Dendritic cell treated with granulocyte-macrophage colony-stimulating factor and Interleukin-4, amounts not matched to agents 40 ng/mL and 50 ng/mL, for 4 days (primary cell): ENCODE measurements at regions not wholly inside any gene's neighbourhood (a gene's known extent, or its start where the extent isn't known, plus 50 kb on each side); places are given as distances from the start of the nearest gene placed in this dataset.
"Not testable (repeated sequence)": the region's sequence is repeated elsewhere in the genome, so short reads cannot be mapped to it uniquely, and the experiment has no call there.

Experiments used
- H3K27ac Mint-ChIP-seq: one replicate; pipeline ENCODE4 v1.8.0; 2022; ENCODE audit warnings: mild to moderate bottlenecking, mixed read lengths
- H3K27me3 Mint-ChIP-seq: one replicate; pipeline ENCODE4 v1.8.0; 2022; ENCODE audit warnings: mild to moderate bottlenecking, mixed read lengths
- H3K36me3 Mint-ChIP-seq: one replicate; pipeline ENCODE4 v1.8.0; 2022; ENCODE audit warnings: low read depth, mixed read lengths
- H3K4me1 Mint-ChIP-seq: one replicate; pipeline ENCODE4 v1.8.0; 2022; ENCODE audit warnings: low read depth, mixed read lengths
- H3K4me3 Mint-ChIP-seq: one replicate; pipeline ENCODE4 v1.8.0; 2022; ENCODE audit warnings: mild to moderate bottlenecking, moderate library complexity, mixed read lengths
- H3K9me3 Mint-ChIP-seq: one replicate; pipeline ENCODE4 v1.8.0; 2022; ENCODE audit warnings: mixed read lengths
- intact Hi-C: fragments of 100-400 bp; cut with micrococcal nuclease; formaldehyde crosslinking; loops from one replicate; pipeline ENCODE4 v1.15.0; 2022

DNA sequence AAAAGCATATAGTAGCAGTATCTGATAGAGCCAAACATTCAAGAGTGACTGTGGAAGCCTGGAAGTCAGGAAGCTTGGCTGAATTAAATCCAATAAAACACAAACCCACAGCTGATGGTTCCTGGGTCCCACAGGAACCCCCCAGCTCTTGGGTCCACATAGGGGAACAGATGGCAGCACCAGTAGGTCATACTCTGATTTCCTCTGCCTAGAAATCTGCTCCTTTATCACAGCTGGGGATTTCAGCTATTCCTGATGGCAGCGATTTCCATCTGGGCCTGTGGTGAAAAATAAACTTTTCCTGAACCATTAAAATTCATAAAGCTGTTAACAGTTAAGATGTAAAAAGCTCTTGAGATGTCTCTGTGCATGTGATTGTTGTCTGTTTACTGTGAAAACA, 202.0 kb upstream of the FRMD6 start:
- intact Hi-C loops = no loop called here
- Mint-ChIP-seq H3K9me3 (no peaks in the 10 kb centered on the region), H3K36me3 (no peaks in the 10 kb centered on the region), H3K4me3 (no peak overlapping the region), H3K4me1 (no peaks in the 10 kb centered on the region), H3K27me3 (no peaks in the 10 kb centered on the region), H3K27ac (no peak overlapping the region)

DNA sequence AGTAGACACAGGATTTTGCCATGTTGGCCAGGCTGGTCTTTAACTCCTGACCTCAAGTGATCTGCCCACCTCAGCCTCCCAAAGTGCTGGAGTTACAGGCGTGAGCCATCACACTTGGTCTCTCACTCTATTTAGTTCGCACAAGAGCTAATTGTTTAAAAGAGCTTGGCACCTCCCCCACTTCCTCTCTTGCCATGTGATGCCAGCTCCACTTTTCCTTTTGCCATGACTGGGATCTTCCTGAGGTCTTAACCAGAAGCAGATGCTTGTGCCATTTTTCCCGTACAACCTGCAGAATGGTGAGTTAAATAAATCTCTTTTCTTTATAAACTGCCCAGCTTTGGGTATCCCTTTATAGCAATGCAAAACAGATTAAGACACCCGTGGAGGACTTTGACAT, 200.1 kb upstream of the FRMD6 start:
- intact Hi-C loops = no loop called here
- Mint-ChIP-seq H3K4me1 (no peaks in the 10 kb centered on the region), H3K4me3 (no peak overlapping the region), H3K36me3 (no peaks in the 10 kb centered on the region), H3K9me3 (no peaks in the 10 kb centered on the region), H3K27ac (no peak overlapping the region), H3K27me3 (no peaks in the 10 kb centered on the region)

DNA sequence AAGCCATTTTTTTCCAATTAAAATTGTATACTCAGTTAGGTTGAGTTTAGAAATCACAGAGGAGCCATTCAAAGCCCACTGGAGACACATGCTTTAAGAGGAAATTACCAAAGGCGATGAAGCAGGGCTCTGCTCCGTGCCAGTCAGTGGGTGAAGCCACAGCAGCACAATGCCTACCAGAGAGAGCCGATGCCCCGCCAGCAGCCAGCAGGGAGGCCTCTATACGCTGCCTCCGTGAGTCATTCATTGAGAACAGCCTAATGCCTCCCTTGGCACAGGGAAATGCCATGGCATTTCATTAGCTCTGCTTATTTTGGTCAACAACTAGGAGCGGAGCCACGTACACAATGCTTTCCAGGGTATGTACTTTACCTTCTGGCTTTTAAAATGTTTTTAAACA, 197.8 kb upstream of the FRMD6 start:
- H3K9me3 Mint-ChIP-seq = no peaks in the 10 kb centered on the region
- H3K27ac Mint-ChIP-seq = no peak overlapping the region
- H3K27me3 Mint-ChIP-seq = no peaks in the 10 kb centered on the region
- intact Hi-C loops = no loop called here
- H3K36me3 Mint-ChIP-seq = no peaks in the 10 kb centered on the region
- no peak overlapping the region for H3K4me3 Mint-ChIP-seq
- no peaks in the 10 kb centered on the region for H3K4me1 Mint-ChIP-seq

DNA sequence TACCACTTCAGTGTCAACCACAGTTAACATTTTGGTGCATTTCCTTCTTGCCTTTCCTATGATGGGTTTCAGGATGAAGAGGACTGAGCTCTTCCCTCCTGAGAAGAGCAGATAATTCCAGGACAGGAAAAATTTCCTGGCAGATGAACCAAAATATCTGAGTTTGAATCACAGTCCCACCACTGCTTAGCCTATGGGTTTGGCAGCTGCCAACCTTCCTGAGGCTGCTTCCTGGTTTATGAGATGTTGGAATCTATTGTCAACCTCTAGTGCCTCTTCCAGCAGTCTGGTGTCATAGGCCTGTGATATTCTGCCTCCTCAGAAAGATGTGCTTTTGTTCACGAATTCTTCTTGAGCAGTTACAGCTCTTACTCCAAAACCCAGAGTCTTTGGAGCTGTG, 197.4 kb upstream of the FRMD6 start:
- no peak overlapping the region for H3K27ac Mint-ChIP-seq
- no peaks in the 10 kb centered on the region for H3K36me3 Mint-ChIP-seq
- intact Hi-C loops = no loop called here
- H3K27me3 Mint-ChIP-seq = no peaks in the 10 kb centered on the region
- H3K4me3 Mint-ChIP-seq = no peak overlapping the region
- no peaks in the 10 kb centered on the region for H3K9me3 Mint-ChIP-seq
- no peaks in the 10 kb centered on the region for H3K4me1 Mint-ChIP-seq

DNA sequence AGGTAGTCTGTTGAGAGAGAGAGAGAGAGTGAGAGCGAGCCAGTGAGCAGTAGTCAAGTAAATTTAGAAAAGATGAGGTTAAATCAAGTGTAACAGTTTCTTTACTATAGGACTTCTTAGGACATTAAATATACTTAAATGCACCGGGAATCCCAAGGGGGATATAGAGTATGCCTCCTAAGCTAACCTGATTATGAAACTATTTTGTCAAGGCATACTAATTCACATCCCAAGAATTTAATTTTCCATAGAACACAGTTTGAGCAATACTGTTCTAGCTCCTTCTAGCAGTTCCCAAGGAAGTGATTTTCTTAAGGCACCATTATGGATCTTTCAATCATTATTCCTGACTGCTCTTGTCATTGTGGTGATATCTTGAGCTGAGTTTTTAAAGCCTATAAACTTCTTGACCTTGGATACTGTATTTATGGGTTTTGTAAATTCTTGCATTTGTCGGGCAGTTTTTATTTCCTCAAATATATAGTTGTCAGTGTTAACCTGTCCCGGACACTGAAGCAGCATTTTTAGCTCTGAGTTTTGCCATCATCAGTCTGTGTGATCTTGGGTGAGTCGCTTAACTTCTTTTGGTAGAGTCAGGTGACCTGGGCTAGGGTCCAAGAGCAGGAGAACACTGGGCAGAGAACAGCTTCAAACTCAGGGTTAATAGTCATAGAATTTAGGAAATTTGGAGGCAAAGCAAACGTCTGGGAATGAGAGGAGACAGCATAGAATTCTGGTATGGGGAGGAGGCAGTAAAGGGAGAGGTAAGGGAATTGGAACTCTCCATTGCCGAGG, 196.5 kb upstream of the FRMD6 start:
- H3K4me3 Mint-ChIP-seq = no peak overlapping the region
- intact Hi-C loops = no loop called here
- no peak overlapping the region for H3K27ac Mint-ChIP-seq
- H3K9me3 Mint-ChIP-seq = no peaks in the 10 kb centered on the region
- H3K36me3 Mint-ChIP-seq = no peaks in the 10 kb centered on the region
- H3K27me3 Mint-ChIP-seq = no peaks in the 10 kb centered on the region
- no peaks in the 10 kb centered on the region for H3K4me1 Mint-ChIP-seq

DNA sequence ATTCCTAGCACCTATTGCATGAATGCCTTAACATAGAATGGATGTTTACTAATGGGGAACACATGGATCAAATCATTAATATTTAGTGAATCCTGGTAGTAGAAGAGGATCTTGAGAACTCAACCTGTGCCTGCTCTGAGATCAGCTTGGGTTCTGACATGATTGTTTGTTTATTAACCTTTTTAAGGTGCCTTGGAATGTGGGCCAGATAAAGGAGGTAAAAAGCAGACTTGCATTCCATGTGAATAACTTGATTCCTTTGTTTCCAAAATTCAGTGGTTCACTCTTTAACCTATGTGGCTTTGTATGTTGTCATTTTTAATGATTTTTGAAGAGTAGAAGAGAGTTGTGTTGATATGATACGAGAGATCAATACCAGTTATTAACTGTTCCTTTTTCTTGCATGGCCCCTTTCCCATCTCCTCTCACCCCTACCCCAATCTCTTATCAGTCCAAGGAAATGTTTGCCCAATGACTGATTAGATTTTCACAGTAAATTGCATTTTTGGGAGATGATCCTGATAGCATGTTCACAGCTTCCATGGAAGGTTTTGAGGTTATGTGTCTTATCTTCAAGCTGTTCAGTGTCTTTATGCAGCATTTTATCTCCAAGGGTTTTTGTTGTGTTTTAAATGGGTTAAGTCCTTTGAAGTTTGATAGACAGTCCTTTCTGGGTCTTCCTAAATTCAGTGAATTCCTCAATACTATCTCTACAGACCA, 193.7 kb upstream of the FRMD6 start:
- H3K4me1 Mint-ChIP-seq = no peaks in the 10 kb centered on the region

DNA sequence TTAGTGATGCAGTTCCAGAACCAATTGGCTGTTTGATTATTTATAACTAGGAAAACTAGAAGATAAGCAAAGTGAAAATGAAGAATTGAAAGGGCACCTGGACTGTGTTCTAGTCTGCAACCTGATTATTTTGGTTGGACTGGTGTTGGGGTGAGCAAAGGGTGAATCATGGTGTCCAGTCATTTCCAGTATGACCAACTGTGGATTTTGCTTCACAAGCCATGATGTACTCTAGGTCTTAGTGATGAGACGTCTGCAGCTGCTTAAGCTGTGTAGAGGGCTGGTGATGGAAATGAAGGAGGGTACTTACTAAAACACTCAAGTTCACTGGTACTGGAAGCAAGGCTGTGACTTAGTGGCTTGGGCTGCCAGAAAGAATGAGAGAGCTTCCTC, 193.2 kb upstream of the FRMD6 start:
- H3K27ac Mint-ChIP-seq = no peak overlapping the region
- intact Hi-C loops = no loop called here
- H3K4me1 Mint-ChIP-seq = no peaks in the 10 kb centered on the region
- no peaks in the 10 kb centered on the region for H3K9me3 Mint-ChIP-seq
- no peaks in the 10 kb centered on the region for H3K36me3 Mint-ChIP-seq
- no peak overlapping the region for H3K4me3 Mint-ChIP-seq
- H3K27me3 Mint-ChIP-seq = no peaks in the 10 kb centered on the region

More for the DNA sequence above, 193.7 kb upstream of the FRMD6 start:
- Mint-ChIP-seq H3K27ac (no peak overlapping the region), H3K9me3 (no peaks in the 10 kb centered on the region), H3K27me3 (no peaks in the 10 kb centered on the region), H3K36me3 (no peaks in the 10 kb centered on the region), H3K4me3 (no peak overlapping the region)
- intact Hi-C loops = no loop called here

DNA sequence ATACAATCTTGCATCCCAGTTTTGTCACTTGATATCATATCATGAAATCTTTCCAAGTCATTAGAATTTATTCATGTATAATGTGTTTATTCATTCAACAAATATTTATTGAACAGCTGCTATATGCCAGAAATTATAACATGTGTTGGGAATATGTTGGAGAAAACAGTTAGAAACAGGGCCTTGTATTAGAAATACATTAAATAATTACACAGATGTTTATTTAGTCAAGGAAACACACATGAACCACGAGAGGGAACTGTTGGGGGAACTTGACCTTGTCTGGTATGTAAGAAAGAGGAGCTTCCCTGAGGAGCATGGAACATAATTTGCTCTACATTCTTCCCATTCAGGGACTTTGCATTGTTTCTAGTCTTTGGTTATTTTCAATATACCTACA, 191.7 kb upstream of the FRMD6 start:
- no peaks in the 10 kb centered on the region for H3K36me3 Mint-ChIP-seq
- no peaks in the 10 kb centered on the region for H3K9me3 Mint-ChIP-seq
- no peaks in the 10 kb centered on the region for H3K4me1 Mint-ChIP-seq
- intact Hi-C loops = no loop called here
- no peak overlapping the region for H3K4me3 Mint-ChIP-seq
- H3K27me3 Mint-ChIP-seq = no peaks in the 10 kb centered on the region
- no peak overlapping the region for H3K27ac Mint-ChIP-seq

DNA sequence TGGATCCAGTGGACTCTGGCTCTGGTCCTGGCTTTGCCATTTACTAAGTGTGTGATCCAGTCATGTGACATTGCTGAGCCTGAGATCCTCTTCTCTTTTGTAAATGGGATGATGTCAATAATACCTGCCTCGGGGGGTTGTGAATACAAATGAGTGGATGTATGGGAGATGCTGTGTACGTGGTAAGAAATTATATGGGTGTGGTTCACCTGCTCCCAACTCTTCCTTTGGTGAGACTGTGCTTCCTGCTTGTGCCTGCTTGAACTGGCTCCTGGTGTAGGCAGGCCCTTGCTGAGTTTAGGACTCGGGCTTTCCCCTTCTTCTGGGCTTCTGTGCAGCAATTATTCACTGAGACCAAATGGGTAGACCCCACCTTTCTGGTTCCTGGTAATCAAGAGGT, 189.5 kb upstream of the FRMD6 start:
- intact Hi-C loops = no loop called here
- Mint-ChIP-seq H3K36me3 (no peaks in the 10 kb centered on the region), H3K4me3 (no peak overlapping the region), H3K4me1 (no peaks in the 10 kb centered on the region), H3K9me3 (no peaks in the 10 kb centered on the region), H3K27ac (no peak overlapping the region), H3K27me3 (no peaks in the 10 kb centered on the region)

DNA sequence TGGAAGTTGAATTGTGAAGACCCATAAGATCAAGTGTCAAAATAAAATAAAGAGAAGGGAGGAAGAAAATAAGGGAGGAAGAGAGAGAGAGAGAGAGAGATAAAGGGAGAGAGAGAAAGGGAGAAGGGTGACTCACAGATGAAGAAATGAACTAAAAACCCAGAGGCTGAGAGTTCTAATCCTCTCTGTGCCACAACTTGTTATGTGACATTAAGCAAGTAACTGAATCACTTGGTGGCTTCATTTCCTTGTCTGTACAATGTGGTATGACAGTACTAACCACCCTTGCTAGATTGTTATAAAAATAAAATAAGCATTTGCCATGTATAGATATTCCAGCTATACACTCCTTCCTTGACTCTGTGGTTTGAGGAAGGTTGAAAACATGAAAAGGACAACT, 189.0 kb upstream of the FRMD6 start:
- Mint-ChIP-seq H3K27me3 (no peaks in the 10 kb centered on the region), H3K4me1 (no peaks in the 10 kb centered on the region), H3K36me3 (no peaks in the 10 kb centered on the region), H3K4me3 (no peak overlapping the region), H3K9me3 (peaks cover 3% of the 10 kb centered on the region), H3K27ac (no peak overlapping the region)
- intact Hi-C loops = no loop called here

DNA sequence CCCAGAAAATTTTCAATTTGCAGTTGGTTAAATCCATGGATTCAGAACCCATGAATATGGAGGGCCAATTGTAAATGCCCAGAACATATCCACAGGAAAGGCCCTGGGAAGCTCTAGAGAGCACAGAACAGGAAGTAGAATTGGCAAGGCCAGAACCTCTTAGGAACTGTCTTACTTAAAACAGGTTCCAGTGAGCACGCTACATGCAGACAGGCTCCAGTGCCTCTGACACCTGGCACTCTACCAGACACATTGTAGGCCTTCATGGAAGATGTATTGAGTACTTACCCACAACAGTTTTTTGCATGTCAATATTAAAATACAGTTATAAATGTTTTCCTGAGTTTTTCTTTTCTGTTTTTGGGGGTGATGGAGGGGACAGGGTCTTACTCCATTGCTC, 188.2 kb upstream of the FRMD6 start:
- Mint-ChIP-seq H3K4me1 (no peaks in the 10 kb centered on the region), H3K27me3 (no peaks in the 10 kb centered on the region), H3K36me3 (no peaks in the 10 kb centered on the region), H3K9me3 (peaks cover 7% of the 10 kb centered on the region), H3K27ac (no peak overlapping the region), H3K4me3 (no peak overlapping the region)
- intact Hi-C loops = no loop called here

DNA sequence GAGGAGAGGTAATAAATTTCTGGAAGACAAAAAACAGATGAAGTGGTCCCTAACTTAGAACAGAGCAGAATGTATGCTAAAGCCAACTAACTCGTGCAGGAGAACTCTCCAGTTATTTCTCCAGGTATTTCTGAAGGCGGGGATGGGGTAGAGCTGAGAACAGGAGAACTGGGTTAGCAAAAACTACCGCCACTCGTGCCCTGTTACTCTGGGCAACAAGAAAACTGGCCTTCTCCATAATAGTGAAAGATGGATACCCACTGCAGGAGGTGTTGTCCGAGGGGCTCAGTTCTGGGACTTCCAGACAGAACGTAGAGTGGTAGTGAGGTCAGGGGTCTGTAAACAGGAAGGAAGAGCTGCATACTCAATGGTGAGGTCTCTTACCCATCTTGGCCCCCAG, 187.3 kb upstream of the FRMD6 start:
- no peaks in the 10 kb centered on the region for H3K36me3 Mint-ChIP-seq
- H3K4me3 Mint-ChIP-seq = no peak overlapping the region
- H3K27me3 Mint-ChIP-seq = no peaks in the 10 kb centered on the region
- intact Hi-C loops = no loop called here
- H3K9me3 Mint-ChIP-seq = peaks cover 7% of the 10 kb centered on the region
- H3K4me1 Mint-ChIP-seq = no peaks in the 10 kb centered on the region
- no peak overlapping the region for H3K27ac Mint-ChIP-seq

DNA sequence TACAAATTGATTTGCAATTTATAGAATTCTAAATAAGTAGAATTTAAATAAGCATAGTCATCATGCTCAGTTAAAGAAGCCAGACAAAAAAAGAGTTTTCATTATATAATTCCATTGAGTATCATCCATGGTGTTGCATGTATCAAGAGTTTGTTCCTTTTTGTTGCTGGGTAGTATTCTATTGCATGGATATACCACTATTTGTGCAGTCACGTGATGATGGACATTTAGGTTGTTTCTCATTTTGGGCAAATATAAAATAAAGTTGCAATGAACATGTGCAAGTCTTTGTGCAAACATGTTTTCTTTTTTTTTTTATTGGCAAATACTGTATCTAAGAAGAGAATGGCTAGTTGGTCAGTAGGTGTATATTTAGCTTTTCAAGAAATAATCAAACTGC, 186.2 kb upstream of the FRMD6 start:
- no peak overlapping the region for H3K27ac Mint-ChIP-seq
- no peaks in the 10 kb centered on the region for H3K4me1 Mint-ChIP-seq
- no peaks in the 10 kb centered on the region for H3K36me3 Mint-ChIP-seq
- no peak overlapping the region for H3K4me3 Mint-ChIP-seq
- peaks cover 7% of the 10 kb centered on the region for H3K9me3 Mint-ChIP-seq
- intact Hi-C loops = no loop called here
- no peaks in the 10 kb centered on the region for H3K27me3 Mint-ChIP-seq

DNA sequence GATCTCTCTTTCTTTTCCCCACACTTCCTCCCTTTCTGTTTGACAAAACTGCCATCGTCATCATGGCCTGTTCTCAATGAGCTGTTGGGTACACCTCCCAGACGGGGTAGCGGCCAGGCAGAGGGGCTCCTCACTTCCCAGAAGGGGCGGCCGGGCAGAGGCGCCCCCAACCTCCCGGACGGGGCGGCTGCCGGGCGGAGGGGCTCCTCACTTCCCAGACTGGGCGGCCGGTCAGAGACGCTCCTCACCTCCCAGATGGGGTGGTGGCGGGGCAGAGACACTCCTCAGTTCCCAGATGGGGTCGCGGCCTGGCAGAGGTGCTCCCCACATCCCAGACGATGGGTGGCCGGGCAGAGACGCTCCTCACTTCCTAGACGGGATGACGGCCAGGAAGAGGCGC, 184.3 kb upstream of the FRMD6 start:
- intact Hi-C loops, H3K4me1 Mint-ChIP-seq, H3K27ac Mint-ChIP-seq: not testable (repeated sequence)

DNA sequence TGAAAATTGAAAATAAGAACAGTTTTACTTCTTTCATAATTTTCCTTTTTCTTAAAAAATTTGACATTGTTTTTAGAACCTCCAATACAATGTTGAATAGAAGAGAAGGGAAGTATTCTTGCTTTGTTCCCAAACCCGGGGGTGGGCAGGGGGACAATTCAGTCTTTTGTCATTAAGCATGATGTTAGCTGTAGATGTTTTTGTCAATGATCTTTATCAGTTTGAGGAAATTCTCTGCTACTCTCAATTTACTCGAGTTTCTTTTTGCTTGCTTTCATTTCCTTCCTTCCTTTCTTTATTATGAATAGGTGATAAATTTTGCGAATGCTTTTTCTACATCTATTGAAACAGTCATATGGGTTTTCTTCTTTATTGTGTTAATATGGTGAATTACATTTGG, 183.2 kb upstream of the FRMD6 start:
- no peaks in the 10 kb centered on the region for H3K36me3 Mint-ChIP-seq
- intact Hi-C loops = no loop called here
- no peaks in the 10 kb centered on the region for H3K4me1 Mint-ChIP-seq
- H3K27me3 Mint-ChIP-seq = no peaks in the 10 kb centered on the region
- H3K27ac Mint-ChIP-seq = no peak overlapping the region
- H3K4me3 Mint-ChIP-seq = no peak overlapping the region
- H3K9me3 Mint-ChIP-seq = peaks cover 7% of the 10 kb centered on the region

More for the DNA sequence above, 184.3 kb upstream of the FRMD6 start:
- not testable (repeated sequence) for H3K9me3 Mint-ChIP-seq, H3K36me3 Mint-ChIP-seq, H3K4me3 Mint-ChIP-seq, H3K27me3 Mint-ChIP-seq
